Erythroblast (primary cell): ENCODE measurements at regions not wholly inside any gene's neighbourhood (a gene's known extent, or its start where the extent isn't known, plus 50 kb on each side); places are given as distances from the start of the nearest gene placed in this dataset.

Experiments
- GATA1 ChIP-seq: IDR thresholded peaks from 2 replicates; pipeline ENCODE4 v1.6.1; 2011; ENCODE audit warnings: low read depth, mild to moderate bottlenecking, control low read depth, low read length, moderate library complexity
- POLR2A ChIP-seq: IDR thresholded peaks from 2 replicates; pipeline ENCODE4 v1.6.1; 2011; ENCODE audit warnings: mild to moderate bottlenecking, low read length

- no peak for TF ChIP-seq POLR2A
- TF ChIP-seq GATA1 = no peak
These were observed 67.8 kb upstream of the ELAC2 start for GRCh38 chr17:13085578-13085977.
